CD4-positive, alpha-beta T cell (primary cell): ENCODE measurements at regions not wholly inside any gene's neighbourhood (a gene's known extent, or its start where the extent isn't known, plus 50 kb on each side); places are given as distances from the start of the nearest gene placed in this dataset.

Experiments
- ATAC-seq: fragments of 200-7000 bp; cut with Tn5 transposase; one replicate; pipeline ENCODE4 v1.10.0; 2022; ENCODE audit warnings: mild to moderate bottlenecking; ENCODE audit not compliant: poor library complexity
- CTCF ChIA-PET: fragments of 350-600 bp; sonication (Branson Sonifier 250); formaldehyde crosslinking; loops from one replicate; lab custom pipeline; 2021; ENCODE audit warnings: antibody characterized with exemption, inconsistent platforms; lab: Charles Lee
- POLR2A ChIA-PET: fragments of 350-600 bp; sonication (Branson Sonifier 250); formaldehyde crosslinking; loops from one replicate; lab custom pipeline; 2021; ENCODE audit warnings: antibody characterized with exemption, inconsistent platforms; lab: Charles Lee
- DNase-seq, 14 experiments: peaks; one replicate each; pipeline ENCODE4 v3.0.0-alpha.2; 2013 to 2020; ENCODE audit warnings: mixed read lengths in 2 of 14
- H3K27ac ChIP-seq, 2 donors: one replicate each; pipeline versions ENCODE4 v1.5.1 to v1.7.0; 2013; ENCODE audit warnings: low read length in 2 of 2, low read depth in 1 of 2, mild to moderate bottlenecking in 1 of 2
- H3K27me3 ChIP-seq, 2 experiments: 1 replicate in 1 of 2; 2 replicates in 1 of 2; pipeline versions ENCODE4 v1.6.1 to v1.7.0; 2013; ENCODE audit warnings: low read length in 2 of 2, control low read depth in 1 of 2, mild to moderate bottlenecking in 1 of 2, moderate library complexity in 1 of 2; ENCODE audit not compliant: insufficient read depth in 2 of 2, control insufficient read depth in 1 of 2
- H3K36me3 ChIP-seq: one replicate; pipeline ENCODE4 v1.6.1; 2013; ENCODE audit warnings: low read length, control low read depth; ENCODE audit not compliant: insufficient read depth
- H3K4me1 ChIP-seq: one replicate; pipeline ENCODE4 v1.6.1; 2013; ENCODE audit warnings: low read length, control low read depth; ENCODE audit not compliant: insufficient read depth
- H3K4me3 ChIP-seq: one replicate; pipeline ENCODE4 v1.5.1; 2013; ENCODE audit warnings: mild to moderate bottlenecking, low read length, moderate library complexity
- H3K9me3 ChIP-seq, 2 experiments: 1 replicate in 1 of 2; 2 replicates in 1 of 2; pipeline versions ENCODE4 v1.6.1 to v1.7.0; 2013; ENCODE audit warnings: low read length in 2 of 2, mild to moderate bottlenecking in 2 of 2, control low read depth in 1 of 2, moderate library complexity in 1 of 2; ENCODE audit not compliant: control insufficient read depth in 1 of 2, insufficient read depth in 1 of 2
- H3K27ac Mint-ChIP-seq: one replicate; pipeline ENCODE4 v1.8.0; 2020; ENCODE audit warnings: mixed read lengths
- H3K27me3 Mint-ChIP-seq: one replicate; pipeline ENCODE4 v1.8.0; 2021; ENCODE audit warnings: mixed read lengths
- H3K36me3 Mint-ChIP-seq: one replicate; pipeline ENCODE4 v1.8.0; 2021; ENCODE audit warnings: low read depth, mixed read lengths
- H3K4me1 Mint-ChIP-seq: one replicate; pipeline ENCODE4 v1.8.0; 2021; ENCODE audit warnings: low read depth, mixed read lengths
- H3K4me3 Mint-ChIP-seq: one replicate; pipeline ENCODE4 v1.8.0; 2020; ENCODE audit warnings: mild to moderate bottlenecking, mixed read lengths
- H3K9me3 Mint-ChIP-seq: one replicate; pipeline ENCODE4 v1.8.0; 2020; ENCODE audit warnings: mixed read lengths
- intact Hi-C, 2 experiments: fragments of 100-400 bp; cut with DNase I in 1 of 2; cut with micrococcal nuclease in 1 of 2; formaldehyde crosslinking; loops; one replicate each; pipeline versions ENCODE4 v1.15.1 to v1.9.0; 2023 to 2025; cut with DNase I, micrococcal nuclease
- TF ChIP-seq, protein P1 (sequence below): fragments of 200-600 bp; IDR thresholded peaks from one replicate; pipeline ENCODE4 v1.8.0; 2022; ENCODE audit warnings: antibody characterized with exemption, mild to moderate bottlenecking

DNA sequence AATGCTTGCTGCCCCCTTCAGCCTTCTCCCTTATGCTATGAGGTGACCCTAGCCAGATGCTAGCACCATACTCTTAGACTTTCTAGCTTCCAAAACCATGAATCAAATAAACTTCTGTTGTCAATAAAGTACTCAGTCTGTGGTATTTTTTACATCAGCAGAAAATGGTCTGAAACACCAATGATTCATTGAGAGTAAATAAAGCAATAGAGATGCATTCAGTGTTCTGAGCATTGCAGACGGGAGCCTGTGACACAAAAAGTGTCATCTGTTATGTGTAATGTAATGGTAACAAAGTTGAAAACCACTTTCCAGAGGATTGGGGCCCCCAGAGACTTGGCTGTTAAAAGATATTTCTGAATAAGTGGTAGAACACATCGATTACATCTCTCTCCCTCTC is 758.0 kb upstream of the NRXN1 start:
- H3K27me3 Mint-ChIP-seq: no peaks in the 10 kb centered on the region
- CTCF ChIA-PET: no interaction called here
- ATAC-seq (no peak), DNase-seq (no peak)
- peaks cover 11% of the 10 kb centered on the region for H3K9me3 Mint-ChIP-seq
- Histone ChIP-seq H3K27ac (no peak overlapping the region), H3K9me3 (peaks cover 0 to 10% of the 10 kb centered on the region in 2 experiments), H3K4me3 (no peak overlapping the region), H3K36me3 (no peaks in the 10 kb centered on the region), H3K27me3 (no peaks in the 10 kb centered on the region), H3K4me1 (no peaks in the 10 kb centered on the region)
- no peak overlapping the region for H3K27ac Mint-ChIP-seq
- TF ChIP-seq, protein P1, sequence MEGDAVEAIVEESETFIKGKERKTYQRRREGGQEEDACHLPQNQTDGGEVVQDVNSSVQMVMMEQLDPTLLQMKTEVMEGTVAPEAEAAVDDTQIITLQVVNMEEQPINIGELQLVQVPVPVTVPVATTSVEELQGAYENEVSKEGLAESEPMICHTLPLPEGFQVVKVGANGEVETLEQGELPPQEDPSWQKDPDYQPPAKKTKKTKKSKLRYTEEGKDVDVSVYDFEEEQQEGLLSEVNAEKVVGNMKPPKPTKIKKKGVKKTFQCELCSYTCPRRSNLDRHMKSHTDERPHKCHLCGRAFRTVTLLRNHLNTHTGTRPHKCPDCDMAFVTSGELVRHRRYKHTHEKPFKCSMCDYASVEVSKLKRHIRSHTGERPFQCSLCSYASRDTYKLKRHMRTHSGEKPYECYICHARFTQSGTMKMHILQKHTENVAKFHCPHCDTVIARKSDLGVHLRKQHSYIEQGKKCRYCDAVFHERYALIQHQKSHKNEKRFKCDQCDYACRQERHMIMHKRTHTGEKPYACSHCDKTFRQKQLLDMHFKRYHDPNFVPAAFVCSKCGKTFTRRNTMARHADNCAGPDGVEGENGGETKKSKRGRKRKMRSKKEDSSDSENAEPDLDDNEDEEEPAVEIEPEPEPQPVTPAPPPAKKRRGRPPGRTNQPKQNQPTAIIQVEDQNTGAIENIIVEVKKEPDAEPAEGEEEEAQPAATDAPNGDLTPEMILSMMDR: no peak
- POLR2A ChIA-PET: interaction anchor here (0.5 kb wide), 1 partner anchor 524 kb away, joined by 3 read pairs; no protein-coding TSS in a partner anchor
- no peaks in the 10 kb centered on the region for H3K36me3 Mint-ChIP-seq
- intact Hi-C loops: no loop called here
- H3K4me1 Mint-ChIP-seq: no peaks in the 10 kb centered on the region
- no peak overlapping the region for H3K4me3 Mint-ChIP-seq

DNA sequence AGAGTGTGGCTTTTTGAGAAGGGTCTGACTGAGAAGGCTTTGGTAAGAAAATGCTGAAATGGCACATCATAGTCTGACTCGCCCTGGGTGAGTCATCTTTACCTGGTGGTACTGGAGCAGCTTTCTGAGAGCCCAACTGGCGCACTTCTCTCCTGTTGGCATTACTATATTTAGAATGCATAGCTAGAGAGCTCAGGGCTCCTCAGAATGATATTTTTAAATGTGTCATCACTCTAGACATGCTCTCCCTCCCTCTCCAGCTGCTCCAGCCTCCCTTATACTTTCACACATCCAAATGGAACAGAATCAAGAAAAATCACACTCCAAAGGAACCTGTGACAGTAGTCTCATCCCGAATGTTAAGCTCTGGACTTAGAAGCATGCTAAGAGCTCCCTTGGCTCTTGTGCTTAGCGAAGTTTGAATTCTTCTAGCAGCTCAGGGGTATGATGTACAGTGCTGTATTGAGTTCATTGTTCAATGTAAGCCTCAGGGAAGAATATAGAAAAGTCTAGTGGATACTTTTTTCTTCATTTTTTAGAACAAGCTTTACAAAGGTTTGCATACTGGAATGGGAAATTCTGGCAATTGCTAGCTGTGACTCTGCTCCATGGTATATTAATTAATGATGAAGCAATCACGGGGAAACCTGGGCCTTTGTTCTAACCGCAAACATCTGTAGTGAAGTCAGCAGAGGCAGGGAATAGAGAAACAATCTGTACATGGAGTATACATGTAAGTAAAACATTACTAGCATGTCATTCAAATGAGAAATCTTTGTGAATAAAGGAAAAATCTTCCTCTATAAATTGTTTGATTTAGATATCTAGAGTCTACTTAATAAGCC is 751.2 kb upstream of the NRXN1 start:
- POLR2A ChIA-PET: no interaction called here
- peaks cover 0 to 13% of the 10 kb centered on the region in 2 experiments for H3K9me3 ChIP-seq
- H3K27ac ChIP-seq: no peak overlapping the region
- Mint-ChIP-seq H3K4me1 (no peaks in the 10 kb centered on the region), H3K36me3 (no peaks in the 10 kb centered on the region), H3K9me3 (peaks cover 3% of the 10 kb centered on the region), H3K27me3 (no peaks in the 10 kb centered on the region), H3K4me3 (no peak overlapping the region), H3K27ac (no peak overlapping the region)
- no peaks in the 10 kb centered on the region for H3K4me1 ChIP-seq
- ATAC-seq (no peak), DNase-seq (no peak)
- intact Hi-C loops: no loop called here
- H3K4me3 ChIP-seq: no peak overlapping the region
- CTCF ChIA-PET: interaction anchor here (1.2 kb wide), 1 partner anchor 48 kb away, joined by 3 read pairs; no protein-coding TSS in a partner anchor
- H3K27me3 ChIP-seq: no peaks in the 10 kb centered on the region
- no peaks in the 10 kb centered on the region for H3K36me3 ChIP-seq
- TF ChIP-seq, protein P1: no peak

DNA sequence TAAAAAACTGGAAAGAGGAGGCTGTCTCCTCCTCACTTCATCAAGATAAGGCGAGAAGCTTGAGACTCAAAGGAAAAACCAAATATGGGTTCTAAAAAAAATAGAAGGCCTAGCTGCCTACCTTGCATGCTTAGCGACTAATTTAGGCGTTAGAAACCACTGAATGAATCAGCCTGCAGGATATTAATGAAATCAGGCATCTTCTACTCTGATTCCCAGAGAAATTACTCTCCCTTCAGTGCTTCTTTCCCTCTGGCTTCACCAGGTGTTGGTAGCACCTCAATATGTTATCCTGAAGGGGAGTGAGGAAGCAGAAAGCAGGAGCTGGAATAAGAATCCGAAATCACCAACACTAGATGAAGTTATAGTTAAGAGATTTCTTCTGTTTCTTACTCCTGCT is 749.8 kb upstream of the NRXN1 start:
- no peaks in the 10 kb centered on the region for H3K36me3 ChIP-seq
- Mint-ChIP-seq H3K9me3 (peaks cover 4% of the 10 kb centered on the region), H3K27me3 (no peaks in the 10 kb centered on the region), H3K36me3 (no peaks in the 10 kb centered on the region), H3K4me1 (no peaks in the 10 kb centered on the region), H3K4me3 (no peak overlapping the region), H3K27ac (no peak overlapping the region)
- no peak overlapping the region for H3K4me3 ChIP-seq
- ATAC-seq (no peak), DNase-seq (no peak)
- H3K9me3 ChIP-seq: peaks cover 0 to 13% of the 10 kb centered on the region in 2 experiments
- intact Hi-C loops: no loop called here
- CTCF ChIA-PET: no interaction called here
- H3K27ac ChIP-seq: no peak overlapping the region
- no peaks in the 10 kb centered on the region for H3K4me1 ChIP-seq
- POLR2A ChIA-PET: no interaction called here
- no peaks in the 10 kb centered on the region for H3K27me3 ChIP-seq
- TF ChIP-seq, protein P1: no peak
